ENCODE measurements at regions not wholly inside any gene's neighbourhood (a gene's known extent, or its start where the extent isn't known, plus 50 kb on each side); places are given as distances from the start of the nearest gene placed in this dataset.

GRCh38 chr6:134424165-134424797, 106.4 kb upstream of the SGK1 start:
- Histone ChIP-seq H3K4me1 (peaks cover 0 to 8% (median 0%) of the 10 kb centered on the region in 6 donors), H3K36me3 (no peaks in the 10 kb centered on the region), H3K27me3 (replicated peaks in 1 of 7) (no peaks in the 10 kb centered on the region), H3K4me3 (no peak overlapping the region), H3K27ac (peak overlapping the region in 2 of 8 donors; percentile 14 to 16), H3K9me3 (no peaks in the 10 kb centered on the region)
- WGBS, 5 donors: 45 to 60% (median 53%) methylated on average over 2 of the region's 2 CpGs
- TF ChIP-seq POLR2AphosphoS5 (IDR thresholded peaks at IDR 0.05) (no peak), POLR2A (IDR thresholded peaks at IDR 0.05) (no peak), CTCF (IDR thresholded peaks at IDR 0.05 in 8 of 11, conservative IDR thresholded peaks at IDR 0.05 in 3 of 11) (no peak)
- DNase-seq: no peak
- intact Hi-C loops (cut with DNase I; ENCODE audit: low total_unique reads): no loop called here

GRCh38 chr6:134422426-134423231, 104.7 kb upstream of the SGK1 start:
- Histone ChIP-seq H3K4me3 (no peak overlapping the region), H3K9me3 (no peaks in the 10 kb centered on the region), H3K27ac (peak overlapping the region in 1 of 8 donors; percentile 4), H3K27me3 (replicated peaks in 1 of 7) (no peaks in the 10 kb centered on the region), H3K36me3 (no peaks in the 10 kb centered on the region), H3K4me1 (peaks cover 0 to 8% (median 0%) of the 10 kb centered on the region in 6 donors)
- 78 to 95% (median 84%) methylated on average over 6 of the region's 6 CpGs for WGBS, 5 donors
- intact Hi-C loops (cut with DNase I; ENCODE audit: low total_unique reads): no loop called here
- TF ChIP-seq POLR2A (IDR thresholded peaks at IDR 0.05): no peak
- no peak for DNase-seq

GRCh38 chr6:134421501-134421900, 103.6 kb upstream of the SGK1 start:
- WGBS, 5 donors: 90 to 95% (median 93%) methylated on average over 1 of the region's 1 CpG
- DNase-seq: no peak

GRCh38 chr6:134420614-134421181, 102.8 kb upstream of the SGK1 start:
- Histone ChIP-seq H3K4me3 (no peak overlapping the region), H3K27ac (no peak overlapping the region), H3K4me1 (peaks cover 0 to 10% (median 3%) of the 10 kb centered on the region in 6 donors), H3K36me3 (no peaks in the 10 kb centered on the region), H3K9me3 (no peaks in the 10 kb centered on the region), H3K27me3 (replicated peaks in 1 of 7) (no peaks in the 10 kb centered on the region)
- no peak for TF ChIP-seq POLR2A (IDR thresholded peaks at IDR 0.05)
- TF ChIP-seq POLR2AphosphoS5 (IDR thresholded peaks at IDR 0.05): no peak
- TF ChIP-seq CTCF (IDR thresholded peaks at IDR 0.05 in 8 of 11, conservative IDR thresholded peaks at IDR 0.05 in 3 of 11): no peak
- intact Hi-C loops (cut with DNase I; ENCODE audit: low total_unique reads): no loop called here
- DNase-seq: no peak
- 72 to 89% (median 76%) methylated on average over 3 of the region's 3 CpGs for WGBS, 5 donors

More at GRCh38 chr6:134421501-134421900, 103.6 kb upstream of the SGK1 start:
- Histone ChIP-seq H3K4me3 (no peak overlapping the region), H3K4me1 (peaks cover 0 to 8% (median 0%) of the 10 kb centered on the region in 6 donors), H3K36me3 (no peaks in the 10 kb centered on the region), H3K27me3 (replicated peaks in 1 of 7) (no peaks in the 10 kb centered on the region), H3K27ac (no peak overlapping the region), H3K9me3 (no peaks in the 10 kb centered on the region)
- no peak for TF ChIP-seq CTCF (IDR thresholded peaks at IDR 0.05 in 8 of 11, conservative IDR thresholded peaks at IDR 0.05 in 3 of 11)
- TF ChIP-seq POLR2AphosphoS5 (IDR thresholded peaks at IDR 0.05): no peak
- TF ChIP-seq POLR2A (IDR thresholded peaks at IDR 0.05): no peak
- intact Hi-C loops (cut with DNase I; ENCODE audit: low total_unique reads): no loop called here

All from spleen (tissue), 11 donors.